ENCODE measurements at regions not wholly inside any gene's neighbourhood (a gene's known extent, or its start where the extent isn't known, plus 50 kb on each side); places are given as distances from the start of the nearest gene placed in this dataset.

GRCh38 chr2:10985901-10986535 is 74.3 kb downstream of the KCNF1 start:
- peaks cover 2 to 3% of the 10 kb centered on the region in 2 experiments; a peak in 1 of 4 replicates for H3K4me1 Mint-ChIP-seq
- no peaks in the 10 kb centered on the region for H3K27me3 ChIP-seq (ENCODE audit: insufficient read depth, low read length)
- DNase-seq, result no peak
- no peak overlapping the region for H3K18ac ChIP-seq (ENCODE audit: insufficient read length, low read depth, low read length)
- no peaks in the 10 kb centered on the region for H3K4me1 ChIP-seq (ENCODE audit: insufficient read depth, low read length)
- H3K36me3 Mint-ChIP-seq (ENCODE audit: insufficient read depth in 1 of 3, low read depth in 3 of 3), result no peaks in the 10 kb centered on the region
- no peaks in the 10 kb centered on the region for H3K79me1 ChIP-seq (ENCODE audit: insufficient read depth, low read depth, low read length, poor library complexity, severe bottlenecking)
- H3K4me2 ChIP-seq (ENCODE audit: insufficient read depth, insufficient read length, low read length), result no peak overlapping the region
- H2BK15ac ChIP-seq (ENCODE audit: low read depth, low read length), result no peak overlapping the region
- H2BK5ac ChIP-seq (ENCODE audit: insufficient read length, low read length), result no peak overlapping the region
- H4K20me1 ChIP-seq (ENCODE audit: control insufficient read depth, insufficient read depth, insufficient read length), result no peaks in the 10 kb centered on the region
- no peak overlapping the region for H4K91ac ChIP-seq (ENCODE audit: insufficient read length, low read depth, low read length)
- H3K23me2 ChIP-seq (ENCODE audit: insufficient read length, low read depth, low read length, poor library complexity, severe bottlenecking), result no peaks in the 10 kb centered on the region
- H3K27me3 Mint-ChIP-seq (ENCODE audit: low read depth), result peaks cover 8% of the 10 kb centered on the region
- WGBS (ENCODE audit: extremely low coverage, insufficient read length, low lambda C conversion rate), result no CpG with 5 or more reads among the region's 9 CpGs
- H3K14ac ChIP-seq (ENCODE audit: insufficient read depth, low read length), result no peak overlapping the region
- no peak overlapping the region for H3K27ac ChIP-seq (ENCODE audit: insufficient read length, low read depth, low read length)
- no peak overlapping the region for H3K23ac ChIP-seq (ENCODE audit: insufficient read length, low read depth, low read length)
- H4K8ac ChIP-seq (replicated peaks; ENCODE audit: insufficient read length, low read depth, low read length), result no peak overlapping the region
- no peak overlapping the region for H3K4ac ChIP-seq (ENCODE audit: low read depth, low read length)
- no peak overlapping the region for H2BK120ac ChIP-seq (ENCODE audit: low read depth, low read length, poor library complexity, severe bottlenecking)
- peak overlapping the region in 1 of 3 experiments; percentile 91; a peak in 2 of 7 replicates for H3K27ac Mint-ChIP-seq
- H2BK12ac ChIP-seq (ENCODE audit: insufficient read length, low read depth, low read length), result no peak overlapping the region
- H3K9me3 ChIP-seq (ENCODE audit: control insufficient read depth, low read depth, low read length), result no peaks in the 10 kb centered on the region
- H3T11ph ChIP-seq (ENCODE audit: low read length), result no peak overlapping the region
- no peak overlapping the region for H3K56ac ChIP-seq (ENCODE audit: insufficient read length, low read depth, low read length)
- no peaks in the 10 kb centered on the region for H3K9me3 Mint-ChIP-seq
- no peak for TF ChIP-seq CTCF (conservative IDR thresholded peaks at IDR 0.05)
- H2BK20ac ChIP-seq (ENCODE audit: low read depth, low read length, poor library complexity, severe bottlenecking), result no peak overlapping the region
- no peak overlapping the region; a peak in 1 of 5 replicates for H3K4me3 Mint-ChIP-seq
- H4K5ac ChIP-seq (ENCODE audit: insufficient read length, low read depth, low read length), result no peak overlapping the region
- H3K79me2 ChIP-seq (ENCODE audit: insufficient read depth, low read length), result no peaks in the 10 kb centered on the region
- no peak overlapping the region for H2AFZ ChIP-seq (ENCODE audit: low read length)
- no peak overlapping the region for H3K9ac ChIP-seq (ENCODE audit: extremely low read depth, insufficient read length, low read length)
- H2AK5ac ChIP-seq (ENCODE audit: insufficient read length, low read length), result no peak overlapping the region
